Astrocyte (in vitro differentiated cells and primary cell): ENCODE measurements at regions not wholly inside any gene's neighbourhood (a gene's known extent, or its start where the extent isn't known, plus 50 kb on each side); places are given as distances from the start of the nearest gene placed in this dataset.

Experiments used
- DNase-seq: peaks from one replicate; pipeline ENCODE4 v3.0.0-alpha.2; 2010; ENCODE audit warnings: low read depth
- FAIRE-seq: peaks from 2 replicates; lab custom pipeline; 2011; peaks lifted over from hg19 to GRCh38; lab: Jason Lieb, UNC
- H2AFZ ChIP-seq: 2 replicates; pipeline ENCODE4 v1.6.0; 2012; ENCODE audit warnings: low read depth, low read length, inconsistent platforms
- H3K27ac ChIP-seq: 2 replicates; pipeline ENCODE4 v1.5.1; 2011; ENCODE audit warnings: low read depth, low read length, inconsistent platforms
- H3K27me3 ChIP-seq: 2 replicates; pipeline ENCODE4 v1.6.0; 2011; ENCODE audit warnings: low read length, inconsistent platforms; ENCODE audit not compliant: insufficient read depth
- H3K36me3 ChIP-seq: 2 replicates; pipeline ENCODE4 v1.5.1; 2011; ENCODE audit warnings: low read length, inconsistent platforms; ENCODE audit not compliant: insufficient read depth
- H3K4me1 ChIP-seq: 2 replicates; pipeline ENCODE4 v1.5.1; 2011; ENCODE audit warnings: low read length, inconsistent platforms; ENCODE audit not compliant: insufficient read depth
- H3K4me2 ChIP-seq: 2 replicates; pipeline ENCODE4 v1.6.0; 2012; ENCODE audit warnings: low read length, inconsistent platforms
- H3K4me3 ChIP-seq: 2 replicates; pipeline ENCODE4 v1.5.1; 2011; ENCODE audit warnings: low read depth, mild to moderate bottlenecking, low read length, inconsistent platforms; ENCODE audit not compliant: insufficient read depth
- H3K79me2 ChIP-seq: 2 replicates; pipeline ENCODE4 v1.6.0; 2012; ENCODE audit warnings: mild to moderate bottlenecking, low read length, inconsistent platforms; ENCODE audit not compliant: insufficient read depth
- H3K9ac ChIP-seq: 2 replicates; pipeline ENCODE4 v1.6.0; 2012; ENCODE audit warnings: mild to moderate bottlenecking, low read length, inconsistent platforms
- H3K9me3 ChIP-seq: 2 replicates; pipeline ENCODE4 v1.5.1; 2012; ENCODE audit warnings: low read depth, mild to moderate bottlenecking, low read length, inconsistent platforms; ENCODE audit not compliant: insufficient read depth
- H4K20me1 ChIP-seq: 2 replicates; pipeline ENCODE4 v1.6.0; 2012; ENCODE audit warnings: low read length, inconsistent platforms; ENCODE audit not compliant: insufficient read depth
- H3K27ac Mint-ChIP-seq: one replicate; pipeline ENCODE4 v1.8.0; 2021; ENCODE audit warnings: mild to moderate bottlenecking, mixed read lengths; ENCODE audit not compliant: unreplicated experiment
- H3K27me3 Mint-ChIP-seq: one replicate; pipeline ENCODE4 v1.8.0; 2021; ENCODE audit warnings: low read depth, mixed read lengths; ENCODE audit not compliant: unreplicated experiment
- H3K36me3 Mint-ChIP-seq: one replicate; pipeline ENCODE4 v1.8.0; 2021; ENCODE audit warnings: low read depth, mixed read lengths; ENCODE audit not compliant: unreplicated experiment
- H3K4me1 Mint-ChIP-seq: one replicate; pipeline ENCODE4 v1.8.0; 2021; ENCODE audit warnings: low read depth, mixed read lengths; ENCODE audit not compliant: unreplicated experiment
- H3K4me3 Mint-ChIP-seq: one replicate; pipeline ENCODE4 v1.8.0; 2021; ENCODE audit warnings: mild to moderate bottlenecking, moderate library complexity, mixed read lengths; ENCODE audit not compliant: unreplicated experiment
- H3K9me3 Mint-ChIP-seq: one replicate; pipeline ENCODE4 v1.8.0; 2021; ENCODE audit warnings: mild to moderate bottlenecking, mixed read lengths; ENCODE audit not compliant: unreplicated experiment
- CTCF ChIP-seq: IDR thresholded peaks from 2 replicates; pipeline ENCODE4 v1.5.1; 2011; ENCODE audit warnings: low read depth, mild to moderate bottlenecking, inconsistent platforms, low read length, moderate library complexity; ENCODE audit not compliant: insufficient read depth
- EZH2 ChIP-seq: IDR thresholded peaks from 2 replicates; pipeline ENCODE4 v1.6.1; 2012; ENCODE audit warnings: mild to moderate bottlenecking, low read length, inconsistent platforms; ENCODE audit not compliant: insufficient read depth

- H3K27ac Mint-ChIP-seq: no peak overlapping the region
- Histone ChIP-seq H3K79me2 (no peaks in the 10 kb centered on the region), H3K9ac (no peak overlapping the region), H3K4me2 (no peak overlapping the region), H3K36me3 (no peaks in the 10 kb centered on the region), H3K27ac (no peak overlapping the region), H3K4me3 (no peak overlapping the region), H4K20me1 (no peaks in the 10 kb centered on the region), H3K4me1 (no peaks in the 10 kb centered on the region), H3K27me3 (no peaks in the 10 kb centered on the region), H3K9me3 (no peaks in the 10 kb centered on the region), H2AFZ (no peak overlapping the region)
- H3K9me3 Mint-ChIP-seq: peaks cover 4% of the 10 kb centered on the region
- H3K36me3 Mint-ChIP-seq: no peaks in the 10 kb centered on the region
- no peak overlapping the region for H3K4me3 Mint-ChIP-seq
- peaks cover 23% of the 10 kb centered on the region for H3K27me3 Mint-ChIP-seq
- FAIRE-seq (no peak), DNase-seq (no peak)
- no peak for TF ChIP-seq CTCF
- TF ChIP-seq EZH2: no peak
- no peaks in the 10 kb centered on the region for H3K4me1 Mint-ChIP-seq
Measured at GRCh38 chr10:6637053-6637452, 57.0 kb upstream of the PRKCQ start.

- Histone ChIP-seq H2AFZ (no peak overlapping the region), H3K36me3 (no peaks in the 10 kb centered on the region), H4K20me1 (no peaks in the 10 kb centered on the region), H3K27me3 (no peaks in the 10 kb centered on the region), H3K4me2 (no peak overlapping the region), H3K79me2 (no peaks in the 10 kb centered on the region), H3K9ac (no peak overlapping the region), H3K9me3 (no peaks in the 10 kb centered on the region), H3K27ac (no peak overlapping the region), H3K4me1 (no peaks in the 10 kb centered on the region), H3K4me3 (no peak overlapping the region)
- H3K4me3 Mint-ChIP-seq: no peak overlapping the region
- H3K4me1 Mint-ChIP-seq: no peaks in the 10 kb centered on the region
- no peak for TF ChIP-seq CTCF
- no peak for TF ChIP-seq EZH2
- no peaks in the 10 kb centered on the region for H3K36me3 Mint-ChIP-seq
- no peak for DNase-seq
- H3K27me3 Mint-ChIP-seq: peaks cover 31% of the 10 kb centered on the region
- FAIRE-seq: no peak
- H3K27ac Mint-ChIP-seq: no peak overlapping the region
- H3K9me3 Mint-ChIP-seq: peaks cover 8% of the 10 kb centered on the region
Measured at GRCh38 chr10:6635784-6636183, 55.7 kb upstream of the PRKCQ start.
